ENCODE measurements at regions not wholly inside any gene's neighbourhood (a gene's known extent, or its start where the extent isn't known, plus 50 kb on each side); places are given as distances from the start of the nearest gene placed in this dataset.

- TF ChIP-seq, protein P1, sequence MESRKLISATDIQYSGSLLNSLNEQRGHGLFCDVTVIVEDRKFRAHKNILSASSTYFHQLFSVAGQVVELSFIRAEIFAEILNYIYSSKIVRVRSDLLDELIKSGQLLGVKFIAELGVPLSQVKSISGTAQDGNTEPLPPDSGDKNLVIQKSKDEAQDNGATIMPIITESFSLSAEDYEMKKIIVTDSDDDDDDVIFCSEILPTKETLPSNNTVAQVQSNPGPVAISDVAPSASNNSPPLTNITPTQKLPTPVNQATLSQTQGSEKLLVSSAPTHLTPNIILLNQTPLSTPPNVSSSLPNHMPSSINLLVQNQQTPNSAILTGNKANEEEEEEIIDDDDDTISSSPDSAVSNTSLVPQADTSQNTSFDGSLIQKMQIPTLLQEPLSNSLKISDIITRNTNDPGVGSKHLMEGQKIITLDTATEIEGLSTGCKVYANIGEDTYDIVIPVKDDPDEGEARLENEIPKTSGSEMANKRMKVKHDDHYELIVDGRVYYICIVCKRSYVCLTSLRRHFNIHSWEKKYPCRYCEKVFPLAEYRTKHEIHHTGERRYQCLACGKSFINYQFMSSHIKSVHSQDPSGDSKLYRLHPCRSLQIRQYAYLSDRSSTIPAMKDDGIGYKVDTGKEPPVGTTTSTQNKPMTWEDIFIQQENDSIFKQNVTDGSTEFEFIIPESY (CRISPR knock-in tag; IDR thresholded peaks at IDR 0.05), result no peak
- TF ChIP-seq MXI1 (IDR thresholded peaks at IDR 0.05; ENCODE audit: low read depth, low read length) (no peak), CTCFL (IDR thresholded peaks at IDR 0.05; ENCODE audit: borderline replicate concordance, insufficient read depth, low read depth, low read length, poor library complexity, severe bottlenecking) (peak; percentile 65), RHOXF2B (CRISPR knock-in tag; conservative IDR thresholded peaks at IDR 0.05) (no peak), XRCC4 (IDR thresholded peaks at IDR 0.05; ENCODE audit: extremely low read depth, insufficient read depth, insufficient read length) (no peak), ADNP (tag; IDR thresholded peaks at IDR 0.05) (no peak), NUFIP1 (IDR thresholded peaks at IDR 0.05; ENCODE audit: partially characterized antibody) (no peak)
- TF ChIP-seq, protein P2, sequence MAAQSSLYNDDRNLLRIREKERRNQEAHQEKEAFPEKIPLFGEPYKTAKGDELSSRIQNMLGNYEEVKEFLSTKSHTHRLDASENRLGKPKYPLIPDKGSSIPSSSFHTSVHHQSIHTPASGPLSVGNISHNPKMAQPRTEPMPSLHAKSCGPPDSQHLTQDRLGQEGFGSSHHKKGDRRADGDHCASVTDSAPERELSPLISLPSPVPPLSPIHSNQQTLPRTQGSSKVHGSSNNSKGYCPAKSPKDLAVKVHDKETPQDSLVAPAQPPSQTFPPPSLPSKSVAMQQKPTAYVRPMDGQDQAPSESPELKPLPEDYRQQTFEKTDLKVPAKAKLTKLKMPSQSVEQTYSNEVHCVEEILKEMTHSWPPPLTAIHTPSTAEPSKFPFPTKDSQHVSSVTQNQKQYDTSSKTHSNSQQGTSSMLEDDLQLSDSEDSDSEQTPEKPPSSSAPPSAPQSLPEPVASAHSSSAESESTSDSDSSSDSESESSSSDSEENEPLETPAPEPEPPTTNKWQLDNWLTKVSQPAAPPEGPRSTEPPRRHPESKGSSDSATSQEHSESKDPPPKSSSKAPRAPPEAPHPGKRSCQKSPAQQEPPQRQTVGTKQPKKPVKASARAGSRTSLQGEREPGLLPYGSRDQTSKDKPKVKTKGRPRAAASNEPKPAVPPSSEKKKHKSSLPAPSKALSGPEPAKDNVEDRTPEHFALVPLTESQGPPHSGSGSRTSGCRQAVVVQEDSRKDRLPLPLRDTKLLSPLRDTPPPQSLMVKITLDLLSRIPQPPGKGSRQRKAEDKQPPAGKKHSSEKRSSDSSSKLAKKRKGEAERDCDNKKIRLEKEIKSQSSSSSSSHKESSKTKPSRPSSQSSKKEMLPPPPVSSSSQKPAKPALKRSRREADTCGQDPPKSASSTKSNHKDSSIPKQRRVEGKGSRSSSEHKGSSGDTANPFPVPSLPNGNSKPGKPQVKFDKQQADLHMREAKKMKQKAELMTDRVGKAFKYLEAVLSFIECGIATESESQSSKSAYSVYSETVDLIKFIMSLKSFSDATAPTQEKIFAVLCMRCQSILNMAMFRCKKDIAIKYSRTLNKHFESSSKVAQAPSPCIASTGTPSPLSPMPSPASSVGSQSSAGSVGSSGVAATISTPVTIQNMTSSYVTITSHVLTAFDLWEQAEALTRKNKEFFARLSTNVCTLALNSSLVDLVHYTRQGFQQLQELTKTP (IDR thresholded peaks at IDR 0.05; ENCODE audit: low read depth in 1 of 2, partially characterized antibody in 2 of 2), result no peak
Observed at GRCh38 chr12:27383429-27384260, 51.0 kb downstream of the BMAL2 start (continued).
